NCI-H2196 treated with DMSO at 0.1 percent for 48 hours (cell line): ENCODE measurements at regions not wholly inside any gene's neighbourhood (a gene's known extent, or its start where the extent isn't known, plus 50 kb on each side); places are given as distances from the start of the nearest gene placed in this dataset.

ENCODE experiments used
- DNase-seq: peaks from one replicate; lab custom pipeline; 2025; ENCODE audit not compliant: unreplicated experiment; lab: John Stamatoyannopoulos, UW

DNA sequence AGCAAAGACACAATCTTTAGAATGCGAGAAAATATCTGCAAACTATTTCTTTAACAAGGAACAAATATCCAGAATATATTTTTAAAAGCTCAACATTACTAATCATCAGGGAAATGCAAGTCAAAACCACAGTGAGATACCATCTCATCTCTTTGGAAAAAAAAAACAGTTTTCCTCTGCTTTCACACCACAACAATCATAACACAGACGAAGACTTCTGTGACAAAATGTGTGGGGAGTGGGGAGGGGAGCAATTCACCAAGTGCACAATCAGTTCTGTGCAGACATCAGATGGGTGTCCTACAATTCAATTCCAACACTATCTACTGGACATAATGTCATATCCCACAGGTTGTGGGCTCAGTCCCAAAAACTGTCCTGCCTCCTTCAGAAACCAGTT, 293.2 kb upstream of the SLC7A11 start:
- DNase-seq = no peak

DNA sequence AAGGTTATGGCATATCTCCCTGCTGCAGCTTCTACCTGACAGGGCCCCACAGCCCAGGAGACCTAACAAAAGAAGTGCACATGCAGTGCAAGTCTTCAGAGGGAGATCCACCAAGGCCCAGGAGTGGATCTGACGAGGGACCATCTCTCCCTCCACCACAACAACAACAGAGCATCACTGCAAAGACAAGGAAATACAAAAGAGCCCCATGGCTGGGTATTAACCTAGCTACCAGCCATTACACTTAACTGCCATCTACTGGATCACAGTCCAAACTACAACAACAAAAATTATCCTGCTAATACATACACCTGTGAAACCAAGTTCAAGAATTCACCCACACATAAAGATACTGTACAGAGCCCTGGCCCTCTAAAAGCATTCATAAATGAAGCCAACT, 280.2 kb upstream of the SLC7A11 start:
- no peak for DNase-seq

GRCh38 chr4:138521809-138522208, 279.7 kb upstream of the SLC7A11 start:
- DNase-seq = no peak

DNA sequence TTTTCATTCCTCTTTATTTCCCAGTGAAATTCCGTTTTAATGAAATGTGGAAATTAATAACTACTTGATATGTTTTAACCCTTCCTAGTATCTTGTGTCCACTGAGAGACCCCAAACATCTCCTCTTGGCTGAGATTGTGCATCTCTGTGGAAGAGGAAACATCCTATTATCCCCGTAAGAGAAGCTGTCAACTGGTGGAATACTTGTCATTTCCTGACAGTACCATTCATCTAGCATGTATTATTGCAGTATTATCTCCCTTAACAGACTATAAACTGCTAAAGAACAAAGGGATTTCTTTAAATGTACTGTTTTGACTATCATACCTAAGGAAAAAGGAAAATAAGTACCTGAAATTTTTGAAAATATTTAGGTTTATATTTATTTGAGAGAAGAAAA, 277.3 kb upstream of the SLC7A11 start:
- DNase-seq = no peak

DNA sequence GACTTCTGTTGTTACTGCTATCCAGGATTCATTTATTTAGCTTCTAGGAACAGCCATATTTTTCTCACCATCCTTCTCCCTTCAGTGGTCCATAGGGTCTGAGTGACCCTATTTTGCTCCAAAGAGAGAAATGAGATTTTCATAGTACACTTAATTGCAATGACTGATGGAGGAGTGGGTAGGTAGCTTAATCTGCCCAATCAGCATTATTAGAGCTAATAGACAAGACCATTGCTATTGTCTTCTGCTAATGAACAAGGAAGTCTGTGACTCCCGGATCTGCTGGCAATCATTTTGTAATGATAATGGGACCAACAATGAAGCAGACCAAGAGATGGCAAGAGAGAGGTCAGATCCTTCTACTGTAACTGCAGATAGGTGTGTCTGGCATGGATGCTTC, 271.4 kb upstream of the SLC7A11 start:
- no peak for DNase-seq

DNA sequence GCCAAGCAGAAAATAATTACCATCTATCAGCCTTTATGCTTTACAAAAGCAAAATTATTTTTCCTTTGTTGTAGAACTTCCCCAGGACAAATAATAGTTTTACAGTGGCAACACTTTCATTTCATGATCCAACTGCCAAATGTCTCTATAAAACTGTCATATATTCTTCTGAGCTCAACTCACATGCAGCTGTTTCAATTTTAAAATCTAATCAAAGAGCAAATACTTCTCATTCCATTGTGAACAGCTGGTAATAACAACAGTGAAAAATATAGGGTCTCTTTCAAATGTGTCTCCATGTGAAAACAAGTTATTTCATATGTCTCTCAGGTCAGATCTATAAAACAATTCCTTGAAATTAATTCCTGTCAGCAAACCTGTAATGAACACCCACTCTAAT, 270.6 kb upstream of the SLC7A11 start:
- no peak for DNase-seq

GRCh38 chr4:138510053-138510452, 267.9 kb upstream of the SLC7A11 start:
- DNase-seq = no peak

- no peak for DNase-seq
Measured at GRCh38 chr4:138509346-138509745, 267.2 kb upstream of the SLC7A11 start.

DNA sequence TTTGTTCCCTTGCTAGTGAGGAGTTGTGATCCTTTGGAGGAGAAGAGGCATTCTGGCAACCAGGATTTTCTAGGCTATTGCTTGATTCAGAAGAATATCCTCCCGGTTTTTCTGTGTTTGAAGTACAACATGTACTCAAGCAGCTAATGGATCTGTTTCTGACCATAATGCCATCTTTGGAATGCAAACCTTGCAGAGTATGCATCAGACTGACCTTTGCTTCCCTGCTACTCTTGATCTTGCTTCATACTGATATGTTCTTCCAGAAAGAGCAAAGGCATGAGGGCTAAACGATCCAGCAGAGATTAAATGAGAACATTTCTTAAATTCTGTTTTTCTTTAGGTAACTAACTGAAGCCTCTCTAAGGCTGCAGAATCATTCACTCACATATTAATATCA, 265.4 kb upstream of the SLC7A11 start:
- no peak for DNase-seq

DNA sequence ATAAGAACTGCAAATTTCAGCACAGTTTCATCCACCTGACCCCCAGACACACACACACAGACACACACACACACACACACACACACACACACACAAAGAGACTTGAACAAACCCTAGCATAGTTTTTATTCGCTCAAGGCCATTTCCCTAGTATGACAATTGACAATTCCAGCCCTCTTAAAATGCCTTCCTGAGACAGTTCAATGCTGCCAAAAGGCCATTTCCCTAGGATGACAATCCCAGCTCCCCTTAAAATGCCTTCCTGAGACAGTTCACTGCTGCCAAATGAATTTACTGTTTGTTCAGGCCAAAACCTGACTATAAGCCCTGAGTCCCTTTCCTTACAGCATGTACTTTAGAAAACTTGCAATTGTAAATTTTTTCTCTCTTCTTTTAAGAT, 259.5 kb upstream of the SLC7A11 start:
- DNase-seq = no peak

DNA sequence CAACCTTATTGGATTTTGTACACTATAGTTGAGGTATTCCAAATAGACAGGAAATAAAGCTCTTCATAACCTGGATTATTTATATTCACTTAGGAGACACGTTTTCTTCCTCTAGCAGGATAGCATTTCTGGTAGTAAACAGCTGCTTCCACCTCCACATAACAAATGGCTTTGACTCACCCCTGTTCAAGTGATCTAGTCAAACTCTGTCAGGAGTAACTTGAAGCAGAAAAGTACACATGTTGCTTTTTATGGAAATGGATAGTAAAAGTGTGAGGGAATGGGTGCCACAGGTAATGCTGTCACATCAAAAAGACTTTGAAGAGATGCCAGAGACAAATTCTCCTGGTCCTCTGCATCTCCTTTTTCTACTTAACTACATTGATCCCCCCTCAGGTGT, 258.7 kb upstream of the SLC7A11 start:
- no peak for DNase-seq

DNA sequence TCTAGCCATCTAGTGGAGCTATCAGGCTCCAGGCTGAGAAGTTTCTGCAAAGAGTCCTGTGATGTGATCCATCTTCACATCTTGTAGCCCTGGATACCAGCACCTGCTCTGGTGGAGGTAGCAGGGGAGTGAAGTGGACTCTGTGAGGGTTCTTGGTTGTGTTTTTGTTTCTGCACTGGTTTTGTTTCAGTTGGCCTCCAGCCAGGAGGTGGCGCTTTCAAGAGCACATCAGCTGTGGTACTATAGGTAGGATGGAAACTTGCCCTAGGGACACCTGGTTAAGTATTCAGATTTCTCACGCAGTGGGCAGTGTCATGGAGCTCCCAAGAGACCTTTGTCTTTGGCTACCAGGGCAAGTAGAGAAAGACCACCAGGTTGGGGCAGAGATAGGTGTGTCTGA, 257.5 kb upstream of the SLC7A11 start:
- DNase-seq = no peak

DNA sequence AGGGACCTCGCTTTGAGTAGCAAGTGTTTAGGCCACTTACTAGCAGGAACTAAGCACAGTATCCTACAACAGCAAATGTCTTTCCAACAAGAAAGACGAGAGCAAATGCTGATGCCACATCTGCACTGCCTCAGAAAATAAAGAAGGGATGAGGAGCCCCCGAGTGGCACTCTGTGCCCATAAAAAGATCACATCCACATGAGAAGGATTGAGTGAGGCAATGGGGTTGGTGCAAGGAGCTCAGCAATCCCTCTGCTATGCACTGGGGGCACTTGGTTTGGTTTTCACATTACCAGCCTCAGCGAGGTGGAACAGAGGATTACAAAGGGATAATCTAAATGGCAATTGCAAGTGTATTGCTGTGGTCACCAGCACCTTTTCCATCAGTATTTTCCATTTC, 252.8 kb upstream of the SLC7A11 start:
- DNase-seq = no peak

- DNase-seq = no peak
Measured at GRCh38 chr4:138494116-138494515, 252.0 kb upstream of the SLC7A11 start.

GRCh38 chr4:138492176-138492575, 250.0 kb upstream of the SLC7A11 start:
- DNase-seq = no peak

DNA sequence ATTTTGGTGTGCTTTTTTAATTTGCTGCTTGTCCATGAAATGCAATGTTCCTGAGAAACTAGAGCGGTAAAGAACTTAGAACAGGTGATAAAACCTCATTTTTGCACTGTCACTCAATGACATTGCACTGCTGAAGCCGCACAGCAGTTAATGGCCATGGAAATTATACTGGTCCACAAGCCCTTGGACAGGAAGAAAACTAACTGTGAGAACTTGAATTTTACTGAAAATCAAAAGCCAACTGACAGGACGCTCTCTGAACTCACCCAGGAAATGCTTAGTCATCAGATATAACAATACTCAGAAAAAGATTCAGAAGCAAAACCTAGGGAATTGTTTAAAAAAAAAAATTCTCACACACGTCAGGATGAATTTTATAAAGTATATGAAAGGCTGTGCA, 246.4 kb upstream of the SLC7A11 start:
- no peak for DNase-seq

GRCh38 chr4:138487670-138488069, 245.5 kb upstream of the SLC7A11 start:
- DNase-seq = no peak

DNA sequence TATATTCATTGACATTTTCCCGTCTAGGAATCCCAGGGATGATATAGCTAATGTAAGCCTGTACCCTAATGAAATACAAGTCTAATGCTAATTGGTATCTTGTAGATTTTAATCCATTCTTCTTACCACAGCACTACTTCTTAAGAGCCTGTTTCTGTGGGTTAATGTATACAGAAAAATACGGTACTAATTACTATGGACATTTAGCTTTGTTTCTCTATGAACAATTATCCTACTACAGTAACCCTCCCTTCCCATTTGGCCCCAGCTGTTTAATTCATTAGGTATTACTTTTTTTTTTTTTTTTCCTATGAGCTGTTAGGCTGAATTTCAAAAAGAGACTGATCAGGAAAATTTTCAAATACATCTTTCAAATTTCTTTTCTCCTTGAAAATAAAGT, 245.1 kb upstream of the SLC7A11 start:
- no peak for DNase-seq

DNA sequence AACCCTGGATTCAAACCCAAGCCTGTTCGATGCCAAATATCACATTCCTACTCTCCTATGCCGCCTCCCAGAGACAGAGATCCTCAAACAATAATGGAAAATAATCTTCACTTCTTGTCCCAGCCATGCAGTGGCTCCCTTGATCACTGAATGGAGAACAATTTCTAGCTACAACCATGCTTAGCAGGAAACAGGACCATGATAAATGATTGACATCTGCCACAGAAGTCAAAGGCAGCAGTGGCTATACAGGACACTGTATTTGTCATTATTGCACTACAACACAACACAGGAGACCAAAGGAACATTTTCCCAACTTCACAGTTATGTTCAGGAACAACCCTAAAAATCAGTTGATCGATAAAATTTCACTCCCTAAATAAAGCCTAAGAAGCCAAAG, 243.3 kb upstream of the SLC7A11 start:
- DNase-seq = no peak

DNA sequence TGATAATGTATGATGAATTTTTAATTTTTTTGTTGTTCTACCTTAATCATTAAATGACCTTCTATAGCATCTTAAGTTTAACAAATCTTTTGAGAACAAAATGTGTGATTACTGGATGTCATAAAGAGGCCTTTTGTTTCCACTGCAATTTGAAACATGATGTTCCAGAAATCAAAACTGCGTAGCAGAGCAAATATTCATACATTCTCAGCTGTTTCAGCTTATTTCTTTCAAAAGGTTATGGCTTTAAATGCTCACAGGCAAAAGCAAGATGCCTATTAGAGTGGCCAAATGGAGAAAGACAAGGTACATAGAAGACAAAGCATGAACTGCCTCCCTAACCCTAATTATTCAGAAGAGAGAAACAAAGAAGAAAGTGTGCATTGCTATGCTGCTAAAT, 233.0 kb upstream of the SLC7A11 start:
- no peak for DNase-seq

DNA sequence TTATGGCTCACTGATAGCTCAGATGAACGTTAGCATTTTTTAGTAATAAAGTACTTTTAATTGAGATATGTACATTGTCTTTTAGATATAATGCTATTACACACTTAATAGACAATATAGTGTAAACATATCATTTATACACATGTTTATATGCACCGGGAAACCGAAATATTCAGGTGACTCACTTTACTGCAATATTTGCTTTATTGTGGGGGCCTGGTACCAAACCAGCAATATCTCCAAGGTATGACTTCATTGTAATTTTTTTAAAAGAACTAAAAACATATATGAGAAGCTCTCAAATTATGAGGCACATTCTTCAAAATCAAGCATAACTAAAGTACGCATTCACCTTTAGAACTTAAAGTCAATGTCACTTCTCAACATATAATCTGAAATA, 231.2 kb upstream of the SLC7A11 start:
- DNase-seq = no peak

GRCh38 chr4:138460477-138461414, 218.6 kb upstream of the SLC7A11 start:
- no peak for DNase-seq

DNA sequence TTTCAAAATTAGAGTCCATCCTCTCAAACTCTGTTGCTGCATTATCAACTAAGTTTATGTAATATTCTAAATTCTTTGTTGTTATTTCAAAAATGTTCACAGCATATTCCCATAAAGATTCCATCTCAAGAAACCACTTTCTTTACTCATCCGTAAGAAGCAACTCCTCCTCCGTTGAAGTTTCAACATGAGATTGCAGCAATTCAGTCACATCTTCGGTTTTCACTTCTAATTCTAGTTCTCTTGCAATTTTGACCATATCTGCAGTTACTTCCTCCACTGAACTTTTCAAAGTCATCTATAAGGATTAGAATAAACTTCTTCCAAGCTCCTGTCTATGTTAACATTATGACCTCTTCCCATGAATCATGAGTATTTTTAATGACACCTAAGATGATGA, 216.6 kb upstream of the SLC7A11 start:
- no peak for DNase-seq
